ENCODE measurements at regions not wholly inside any gene's neighbourhood (a gene's known extent, or its start where the extent isn't known, plus 50 kb on each side); places are given as distances from the start of the nearest gene placed in this dataset.
A peak's percentile ranks its signal among the peaks of the same experiment; 100 is the strongest.

- Histone ChIP-seq H3F3A (ENCODE audit: low read length, unreplicated experiment) (no peaks in the 10 kb centered on the region), H4K20me1 (ENCODE audit: low read length) (no peaks in the 10 kb centered on the region), H3K4me1 (ENCODE audit: insufficient read depth, low read length) (no peaks in the 10 kb centered on the region), H3K9me3 (ENCODE audit: low read length) (no peaks in the 10 kb centered on the region), H2AFZ (ENCODE audit: low read length) (no peak overlapping the region), H3K9ac (ENCODE audit: low read length) (no peak overlapping the region), H3K36me3 (ENCODE audit: low read depth, low read length) (no peaks in the 10 kb centered on the region), H3K27me3 (ENCODE audit: low read length) (no peaks in the 10 kb centered on the region), H3K4me2 (ENCODE audit: low read length) (no peak overlapping the region), H3K27ac (ENCODE audit: low read length) (no peak overlapping the region), H3K4me3 (ENCODE audit: low read length) (no peak overlapping the region), H3K9me2 (replicated peaks; ENCODE audit: low read length) (no peaks in the 10 kb centered on the region), H3K79me2 (ENCODE audit: low read length) (no peaks in the 10 kb centered on the region)
- DNase-seq (no peak), ATAC-seq (no peak)
- POLR2A ChIA-PET (ENCODE audit: unreplicated experiment) = no interaction called here
- CTCF ChIA-PET = no interaction called here
- BruUV-seq (replicated peaks) = no TSS peak
- no peak for TF ChIP-seq CTCF (conservative IDR thresholded peaks at IDR 0.05; ENCODE audit: low read depth, low read length)
- no peak for TF ChIP-seq EZH2phosphoT487 (IDR thresholded peaks at IDR 0.05; ENCODE audit: borderline replicate concordance, low read length)
- no peak for TF ChIP-seq EZH2 (IDR thresholded peaks at IDR 0.05; ENCODE audit: low read length, unreplicated experiment)
- intact Hi-C loops (cut with micrococcal nuclease) = no loop called here
Observed at GRCh38 chrX:39661116-39661907, 436.4 kb downstream of the BCOR start.

GRCh38 chrX:39665830-39666518 is 431.8 kb downstream of the BCOR start:
- intact Hi-C loops (cut with micrococcal nuclease) = no loop called here
- no peaks in the 10 kb centered on the region for H3K27me3 ChIP-seq (ENCODE audit: low read length)
- H3K79me2 ChIP-seq (ENCODE audit: low read length) = no peaks in the 10 kb centered on the region
- DNase-seq = peak; percentile 7
- H3K4me3 ChIP-seq (ENCODE audit: low read length) = no peak overlapping the region
- no peak overlapping the region for H3K4me2 ChIP-seq (ENCODE audit: low read length)
- BruUV-seq (replicated peaks) = no TSS peak
- H3K27ac ChIP-seq (ENCODE audit: low read length) = no peak overlapping the region
- ChIA-PET CTCF (no interaction called here), POLR2A (ENCODE audit: unreplicated experiment) (no interaction called here)
- no peak for ATAC-seq
- no peak overlapping the region for H3K9ac ChIP-seq (ENCODE audit: low read length)
- TF ChIP-seq EZH2phosphoT487 (IDR thresholded peaks at IDR 0.05; ENCODE audit: borderline replicate concordance, low read length) (no peak), EZH2 (IDR thresholded peaks at IDR 0.05; ENCODE audit: low read length, unreplicated experiment) (no peak), CTCF (conservative IDR thresholded peaks at IDR 0.05; ENCODE audit: low read depth, low read length) (no peak)
- H3K36me3 ChIP-seq (ENCODE audit: low read depth, low read length) = no peaks in the 10 kb centered on the region
- no peaks in the 10 kb centered on the region for H3K9me2 ChIP-seq (replicated peaks; ENCODE audit: low read length)
- H3K4me1 ChIP-seq (ENCODE audit: insufficient read depth, low read length) = no peaks in the 10 kb centered on the region
- no peaks in the 10 kb centered on the region for H3F3A ChIP-seq (ENCODE audit: low read length, unreplicated experiment)
- H3K9me3 ChIP-seq (ENCODE audit: low read length) = no peaks in the 10 kb centered on the region
- no peaks in the 10 kb centered on the region for H4K20me1 ChIP-seq (ENCODE audit: low read length)
- no peak overlapping the region for H2AFZ ChIP-seq (ENCODE audit: low read length)

- intact Hi-C loops (cut with micrococcal nuclease) = no loop called here
- no peaks in the 10 kb centered on the region for H3K79me2 ChIP-seq (ENCODE audit: low read length)
- no peak overlapping the region for H2AFZ ChIP-seq (ENCODE audit: low read length)
- DNase-seq (no peak), ATAC-seq (no peak)
- no peak for TF ChIP-seq EZH2 (IDR thresholded peaks at IDR 0.05; ENCODE audit: low read length, unreplicated experiment)
- TF ChIP-seq CTCF (conservative IDR thresholded peaks at IDR 0.05; ENCODE audit: low read depth, low read length) = no peak
- no peak for TF ChIP-seq EZH2phosphoT487 (IDR thresholded peaks at IDR 0.05; ENCODE audit: borderline replicate concordance, low read length)
- no peak overlapping the region for H3K27ac ChIP-seq (ENCODE audit: low read length)
- H3K4me3 ChIP-seq (ENCODE audit: low read length) = no peak overlapping the region
- BruUV-seq (replicated peaks) = no TSS peak
- no peaks in the 10 kb centered on the region for H3F3A ChIP-seq (ENCODE audit: low read length, unreplicated experiment)
- H4K20me1 ChIP-seq (ENCODE audit: low read length) = no peaks in the 10 kb centered on the region
- H3K4me1 ChIP-seq (ENCODE audit: insufficient read depth, low read length) = no peaks in the 10 kb centered on the region
- H3K27me3 ChIP-seq (ENCODE audit: low read length) = no peaks in the 10 kb centered on the region
- H3K9ac ChIP-seq (ENCODE audit: low read length) = no peak overlapping the region
- H3K4me2 ChIP-seq (ENCODE audit: low read length) = no peak overlapping the region
- no peaks in the 10 kb centered on the region for H3K9me2 ChIP-seq (replicated peaks; ENCODE audit: low read length)
- ChIA-PET POLR2A (ENCODE audit: unreplicated experiment) (no interaction called here), CTCF (no interaction called here)
- H3K36me3 ChIP-seq (ENCODE audit: low read depth, low read length) = no peaks in the 10 kb centered on the region
- H3K9me3 ChIP-seq (ENCODE audit: low read length) = no peaks in the 10 kb centered on the region
Observed at GRCh38 chrX:39667191-39667590, 430.6 kb downstream of the BCOR start.
